ENCODE measurements at regions not wholly inside any gene's neighbourhood (a gene's known extent, or its start where the extent isn't known, plus 50 kb on each side); places are given as distances from the start of the nearest gene placed in this dataset.

- TF ChIP-seq CTCF (conservative IDR thresholded peaks at IDR 0.05; ENCODE audit: low read depth, low read length) (no peak), EZH2 (IDR thresholded peaks at IDR 0.05; ENCODE audit: borderline replicate concordance, low read depth, low read length, poor library complexity, severe bottlenecking) (no peak)
These were observed 72.5 kb upstream of the MORC3 start for GRCh38 chr21:36247316-36248010.

Measured in A673 (cell line).